ENCODE measurements at regions not wholly inside any gene's neighbourhood (a gene's known extent, or its start where the extent isn't known, plus 50 kb on each side); places are given as distances from the start of the nearest gene placed in this dataset.

DNA sequence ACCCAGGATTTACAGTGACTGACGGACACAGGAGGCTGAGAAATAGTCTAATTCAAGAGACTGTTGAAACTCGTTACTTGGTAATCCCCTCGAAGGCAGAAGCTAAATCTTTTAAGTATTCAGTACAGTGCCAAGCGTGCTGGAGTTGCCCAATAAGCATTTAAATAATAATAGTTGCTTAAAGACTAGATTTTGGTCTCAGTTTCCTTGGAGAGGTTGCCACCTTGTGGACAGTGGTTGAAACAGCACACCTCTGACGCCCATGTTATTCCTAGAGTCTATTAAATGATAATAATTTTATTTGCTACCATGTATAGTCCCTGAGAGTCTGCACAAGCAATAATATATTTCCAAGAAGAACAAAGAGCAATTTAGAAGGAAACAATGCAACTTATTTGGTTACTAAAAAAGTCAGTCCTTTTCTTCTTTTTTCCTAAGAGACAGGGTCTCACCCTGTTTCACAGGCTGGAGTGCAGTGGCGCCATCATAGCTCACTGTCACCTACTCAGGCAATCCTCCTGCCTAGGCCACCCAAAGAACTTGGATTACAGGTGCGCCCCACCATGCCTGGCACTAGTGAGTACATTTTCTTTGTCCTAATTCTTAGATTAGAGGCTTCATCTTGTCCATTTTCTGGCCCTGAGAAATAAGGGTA is 138.0 kb upstream of the NUDT7 start:
- H4K20me1 ChIP-seq (ENCODE audit: insufficient read depth, low read length), result no peaks in the 10 kb centered on the region
- H3K27me3 ChIP-seq (replicated peaks; ENCODE audit: insufficient read depth, low read length), result no peaks in the 10 kb centered on the region
- H3K4me1 ChIP-seq (ENCODE audit: low read length), result no peaks in the 10 kb centered on the region
- no peak overlapping the region for H3K4me2 ChIP-seq (ENCODE audit: low read depth, low read length)
- no peaks in the 10 kb centered on the region for H3K79me2 ChIP-seq (ENCODE audit: low read length)
- H3K36me3 ChIP-seq (replicated peaks; ENCODE audit: insufficient read depth, low read length), result no peaks in the 10 kb centered on the region
- H3K9ac ChIP-seq (ENCODE audit: low read length), result no peak overlapping the region
- DNase-seq, result peak; percentile 23
- TF ChIP-seq EZH2 (optimal IDR thresholded peaks at IDR 0.05; ENCODE audit: low read depth, low read length) (no peak), EZH2phosphoT487 (IDR thresholded peaks at IDR 0.05; ENCODE audit: low read length) (no peak)
- TF ChIP-seq, protein P1, sequence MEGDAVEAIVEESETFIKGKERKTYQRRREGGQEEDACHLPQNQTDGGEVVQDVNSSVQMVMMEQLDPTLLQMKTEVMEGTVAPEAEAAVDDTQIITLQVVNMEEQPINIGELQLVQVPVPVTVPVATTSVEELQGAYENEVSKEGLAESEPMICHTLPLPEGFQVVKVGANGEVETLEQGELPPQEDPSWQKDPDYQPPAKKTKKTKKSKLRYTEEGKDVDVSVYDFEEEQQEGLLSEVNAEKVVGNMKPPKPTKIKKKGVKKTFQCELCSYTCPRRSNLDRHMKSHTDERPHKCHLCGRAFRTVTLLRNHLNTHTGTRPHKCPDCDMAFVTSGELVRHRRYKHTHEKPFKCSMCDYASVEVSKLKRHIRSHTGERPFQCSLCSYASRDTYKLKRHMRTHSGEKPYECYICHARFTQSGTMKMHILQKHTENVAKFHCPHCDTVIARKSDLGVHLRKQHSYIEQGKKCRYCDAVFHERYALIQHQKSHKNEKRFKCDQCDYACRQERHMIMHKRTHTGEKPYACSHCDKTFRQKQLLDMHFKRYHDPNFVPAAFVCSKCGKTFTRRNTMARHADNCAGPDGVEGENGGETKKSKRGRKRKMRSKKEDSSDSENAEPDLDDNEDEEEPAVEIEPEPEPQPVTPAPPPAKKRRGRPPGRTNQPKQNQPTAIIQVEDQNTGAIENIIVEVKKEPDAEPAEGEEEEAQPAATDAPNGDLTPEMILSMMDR (IDR thresholded peaks at IDR 0.05; ENCODE audit: low read length), result peak; percentile 58
- no peak overlapping the region for H3K27ac ChIP-seq (ENCODE audit: low read length)
- H3K4me3 ChIP-seq (ENCODE audit: low read length), result no peak overlapping the region
- no peaks in the 10 kb centered on the region for H3K9me2 ChIP-seq (replicated peaks; ENCODE audit: insufficient read depth, low read length)
- no peaks in the 10 kb centered on the region for H3K9me3 ChIP-seq (replicated peaks; ENCODE audit: insufficient read depth, low read length)
- no peak overlapping the region for H2AFZ ChIP-seq (ENCODE audit: low read length)
- no peaks in the 10 kb centered on the region for H3F3A ChIP-seq (ENCODE audit: insufficient read depth, low read length)

DNA sequence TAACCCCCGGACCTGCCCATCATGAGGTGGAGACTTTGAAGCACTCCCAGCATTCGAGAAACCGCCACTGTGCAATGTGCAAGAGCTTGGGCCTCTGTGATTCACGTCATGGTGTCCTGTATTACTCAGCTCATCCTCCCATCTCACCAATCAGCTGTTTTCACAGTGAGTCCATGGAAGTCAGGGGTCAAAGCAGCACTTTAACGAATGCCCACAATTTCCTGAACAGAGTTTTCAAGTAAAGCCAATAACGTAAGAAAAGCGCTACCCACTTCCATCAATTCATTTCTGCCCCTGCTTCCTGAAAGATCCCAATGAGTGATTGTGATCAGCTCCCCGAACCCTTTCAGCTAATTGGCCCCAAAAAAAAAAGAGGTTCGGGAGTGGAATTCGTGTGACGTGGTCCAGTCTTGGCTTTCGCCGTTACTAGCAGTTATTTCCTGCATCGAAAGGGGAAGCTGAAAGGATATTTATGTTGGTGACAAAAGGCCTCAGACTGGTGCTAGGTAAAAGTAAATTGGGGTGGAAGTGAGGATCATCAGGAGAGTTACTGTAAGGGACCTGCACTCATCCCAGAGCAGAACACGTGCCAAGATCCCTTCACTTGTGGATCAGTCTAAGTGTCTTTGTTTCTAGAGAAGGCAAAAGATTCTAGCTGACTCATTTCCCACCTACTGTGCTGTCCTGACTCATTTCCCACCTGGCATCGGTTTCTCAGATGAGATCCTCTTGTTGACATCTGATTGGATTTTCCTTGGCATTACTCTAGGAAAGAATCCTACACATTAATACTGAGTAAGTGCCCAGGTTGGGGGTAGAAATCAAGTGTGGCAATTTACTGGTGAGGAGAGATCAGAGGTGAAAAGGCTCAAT is 136.7 kb upstream of the NUDT7 start:
- H3K9me3 ChIP-seq (replicated peaks; ENCODE audit: insufficient read depth, low read length), result no peaks in the 10 kb centered on the region
- no peaks in the 10 kb centered on the region for H3K27me3 ChIP-seq (replicated peaks; ENCODE audit: insufficient read depth, low read length)
- H3K9ac ChIP-seq (ENCODE audit: low read length), result no peak overlapping the region
- H3K4me2 ChIP-seq (ENCODE audit: low read depth, low read length), result no peak overlapping the region
- no peaks in the 10 kb centered on the region for H3K4me1 ChIP-seq (ENCODE audit: low read length)
- no peak overlapping the region for H2AFZ ChIP-seq (ENCODE audit: low read length)
- no peaks in the 10 kb centered on the region for H3K79me2 ChIP-seq (ENCODE audit: low read length)
- H3K36me3 ChIP-seq (replicated peaks; ENCODE audit: insufficient read depth, low read length), result no peaks in the 10 kb centered on the region
- TF ChIP-seq EZH2 (optimal IDR thresholded peaks at IDR 0.05; ENCODE audit: low read depth, low read length), result no peak
- TF ChIP-seq EZH2phosphoT487 (IDR thresholded peaks at IDR 0.05; ENCODE audit: low read length), result no peak
- TF ChIP-seq, protein P1 (IDR thresholded peaks at IDR 0.05; ENCODE audit: low read length), result no peak
- no peaks in the 10 kb centered on the region for H4K20me1 ChIP-seq (ENCODE audit: insufficient read depth, low read length)
- no peak for DNase-seq
- H3K27ac ChIP-seq (ENCODE audit: low read length), result no peak overlapping the region
- H3K4me3 ChIP-seq (ENCODE audit: low read length), result no peak overlapping the region
- H3F3A ChIP-seq (ENCODE audit: insufficient read depth, low read length), result no peaks in the 10 kb centered on the region
- H3K9me2 ChIP-seq (replicated peaks; ENCODE audit: insufficient read depth, low read length), result no peaks in the 10 kb centered on the region

- TF ChIP-seq EZH2phosphoT487 (IDR thresholded peaks at IDR 0.05; ENCODE audit: low read length), result no peak
- TF ChIP-seq EZH2 (optimal IDR thresholded peaks at IDR 0.05; ENCODE audit: low read depth, low read length), result no peak
- TF ChIP-seq, protein P1 (IDR thresholded peaks at IDR 0.05; ENCODE audit: low read length), result no peak
- H3K9me2 ChIP-seq (replicated peaks; ENCODE audit: insufficient read depth, low read length), result no peaks in the 10 kb centered on the region
- no peaks in the 10 kb centered on the region for H3F3A ChIP-seq (ENCODE audit: insufficient read depth, low read length)
- no peak overlapping the region for H3K9ac ChIP-seq (ENCODE audit: low read length)
- no peaks in the 10 kb centered on the region for H3K36me3 ChIP-seq (replicated peaks; ENCODE audit: insufficient read depth, low read length)
- no peak overlapping the region for H3K27ac ChIP-seq (ENCODE audit: low read length)
- no peaks in the 10 kb centered on the region for H3K4me1 ChIP-seq (ENCODE audit: low read length)
- no peaks in the 10 kb centered on the region for H4K20me1 ChIP-seq (ENCODE audit: insufficient read depth, low read length)
- no peak overlapping the region for H2AFZ ChIP-seq (ENCODE audit: low read length)
- no peak overlapping the region for H3K4me2 ChIP-seq (ENCODE audit: low read depth, low read length)
- no peak for DNase-seq
- H3K79me2 ChIP-seq (ENCODE audit: low read length), result no peaks in the 10 kb centered on the region
- H3K27me3 ChIP-seq (replicated peaks; ENCODE audit: insufficient read depth, low read length), result no peaks in the 10 kb centered on the region
- no peaks in the 10 kb centered on the region for H3K9me3 ChIP-seq (replicated peaks; ENCODE audit: insufficient read depth, low read length)
- H3K4me3 ChIP-seq (ENCODE audit: low read length), result no peak overlapping the region
These were observed 133.9 kb upstream of the NUDT7 start for GRCh38 chr16:77588389-77588788.
